A549 (cell line): ENCODE measurements at regions not wholly inside any gene's neighbourhood (a gene's known extent, or its start where the extent isn't known, plus 50 kb on each side); places are given as distances from the start of the nearest gene placed in this dataset.

Source experiments
- ATAC-seq, 2 experiments: fragments of 200-7000 bp in 1 of 2; fragments of >200 bp in 1 of 2; cut with Nextera tagmentation in 1 of 2; cut with Tn5 transposase in 1 of 2; 3 replicates each; pipeline versions ENCODE4 v1.8.0 to v1.9.1; 2018 to 2020; ENCODE audit warnings: mild to moderate bottlenecking in 1 of 2, moderate library complexity in 1 of 2
- CTCF ChIA-PET: fragments of 300-600 bp; sonication (Branson Sonifier 250); formaldehyde crosslinking; extraction: SDS; loops from one replicate; lab custom pipeline; 2021; ENCODE audit warnings: antibody characterized with exemption, inconsistent platforms; lab: Yijun Ruan, JAX
- POLR2A ChIA-PET: fragments of 350-600 bp; formaldehyde crosslinking; extraction: SDS; loops from one replicate; lab custom pipeline; 2021; ENCODE audit warnings: antibody characterized with exemption, inconsistent platforms; lab: Yijun Ruan, JAX
- DNase-seq, 2 experiments: peaks; one replicate each; pipeline versions ENCODE4 v3.0.0 to v3.0.0-alpha.2; 2011 to 2016; ENCODE audit warnings: low read depth in 1 of 2, low spot score in 1 of 2
- FAIRE-seq: peaks from 2 replicates; lab custom pipeline; 2011; peaks lifted over from hg19 to GRCh38; lab: Jason Lieb, UNC
- H3K27ac ChIP-seq, 2 experiments: fragments of >200 bp; sonication (Bioruptor Twin); formaldehyde crosslinking; 3 replicates each; pipeline ENCODE4 v1.5.1; 2016 to 2017
- H3K4me1 ChIP-seq: fragments of >200 bp; sonication (Bioruptor Twin); formaldehyde crosslinking; 3 replicates; pipeline ENCODE4 v1.6.1; 2016
- H3K4me2 ChIP-seq: fragments of >200 bp; sonication (Bioruptor Twin); formaldehyde crosslinking; 3 replicates; pipeline ENCODE4 v1.6.1; 2016
- H3K4me3 ChIP-seq: fragments of >200 bp; sonication (Bioruptor Twin); formaldehyde crosslinking; 3 replicates; pipeline ENCODE4 v1.5.1; 2016
- H3K9me3 ChIP-seq: fragments of >200 bp; sonication (Bioruptor Twin); formaldehyde crosslinking; 3 replicates; pipeline ENCODE4 v1.6.1; 2016
- CHD2 ChIP-seq: fragments of 150-350 bp; IDR thresholded peaks from 2 replicates; pipeline ENCODE4 v1.6.1; 2014; ENCODE audit warnings: low read length; ENCODE audit not compliant: partially characterized antibody
- CHD4 ChIP-seq: fragments of 200-600 bp; sonication (generic); IDR thresholded peaks from 2 replicates; pipeline ENCODE4 v1.6.1; 2016; ENCODE audit warnings: antibody characterized with exemption, mild to moderate bottlenecking, borderline replicate concordance
- EHF ChIP-seq: fragments of 250-450 bp; sonication (Bioruptor Pico); IDR thresholded peaks from 2 replicates; pipeline ENCODE4 v1.5.0; 2020; ENCODE audit warnings: mild to moderate bottlenecking
- EP300 ChIP-seq, 2 experiments: fragments of >200 bp; sonication (Bioruptor Twin); formaldehyde crosslinking; IDR thresholded peaks; 2 replicates in 1 of 2; 3 replicates in 1 of 2; pipeline ENCODE4 v1.6.1; 2016 to 2017
- FOSL2 ChIP-seq, 2 experiments: fragments of 450-650 bp in 1 of 2; fragments of >200 bp in 1 of 2; sonication (Bioruptor Twin) in 1 of 2; formaldehyde crosslinking; IDR thresholded peaks; 2 replicates each; pipeline versions ENCODE4 v1.5.0 to v1.6.1; 2016 to 2020; ENCODE audit warnings: mild to moderate bottlenecking in 1 of 2, moderate library complexity in 1 of 2
- FOXS1 ChIP-seq: fragments of 250-450 bp; sonication (Bioruptor Pico); IDR thresholded peaks from 2 replicates; pipeline ENCODE4 v1.5.0; 2020; ENCODE audit warnings: mild to moderate bottlenecking, moderate library complexity
- GATA3 ChIP-seq: IDR thresholded peaks from 2 replicates; pipeline ENCODE4 v1.6.1; 2012; ENCODE audit warnings: borderline replicate concordance
- HDAC2 ChIP-seq: fragments of 200-600 bp; sonication (generic); IDR thresholded peaks from 2 replicates; pipeline ENCODE4 v1.6.1; 2016
- HOXA7 ChIP-seq: fragments of 250-450 bp; sonication (Bioruptor Pico); IDR thresholded peaks from 2 replicates; pipeline ENCODE4 v1.5.0; 2020; ENCODE audit warnings: mild to moderate bottlenecking, moderate library complexity
- HOXB13 ChIP-seq: fragments of 250-450 bp; sonication (Bioruptor Pico); IDR thresholded peaks from 2 replicates; pipeline ENCODE4 v1.5.0; 2020; ENCODE audit warnings: low read depth, mild to moderate bottlenecking, moderate library complexity
- JUNB ChIP-seq: fragments of >200 bp; sonication (Bioruptor Twin); formaldehyde crosslinking; IDR thresholded peaks from 2 replicates; pipeline ENCODE4 v1.6.1; 2016
- KDM5A ChIP-seq: fragments of 200-600 bp; sonication (generic); IDR thresholded peaks from 2 replicates; pipeline ENCODE4 v1.6.1; 2016; ENCODE audit warnings: antibody characterized with exemption, mild to moderate bottlenecking
- MAFK ChIP-seq: fragments of 450-650 bp; IDR thresholded peaks from 2 replicates; pipeline ENCODE4 v1.6.1; 2014; ENCODE audit not compliant: partially characterized antibody
- MAZ ChIP-seq: fragments of 150-350 bp; IDR thresholded peaks from 2 replicates; pipeline ENCODE4 v1.6.1; 2014; ENCODE audit warnings: antibody characterized with exemption, low read depth, low read length, borderline replicate concordance
- NR3C1 ChIP-seq: fragments of >200 bp; sonication (Bioruptor Twin); formaldehyde crosslinking; IDR thresholded peaks from 3 replicates; pipeline ENCODE4 v1.6.1; 2017
- PHF8 ChIP-seq: fragments of 200-600 bp; sonication (generic); IDR thresholded peaks from 2 replicates; pipeline ENCODE4 v1.6.1; 2016; ENCODE audit warnings: low read depth, mild to moderate bottlenecking, antibody characterized with exemption, moderate library complexity, borderline replicate concordance
- POLR2AphosphoS2 ChIP-seq: conservative IDR thresholded peaks from 2 replicates; pipeline ENCODE4 v1.6.1; 2012; ENCODE audit warnings: low read length, improper control_type of control experiment, inconsistent platforms
- RAD21 ChIP-seq, 2 experiments: fragments of >200 bp in 1 of 2; sonication (Bioruptor Twin) in 1 of 2; formaldehyde crosslinking in 1 of 2; IDR thresholded peaks in 1 of 2; conservative IDR thresholded peaks in 1 of 2; 2 replicates in 1 of 2; 3 replicates in 1 of 2; pipeline ENCODE4 v1.6.1; 2012 to 2018; ENCODE audit warnings: inconsistent platforms in 1 of 2
- RARB ChIP-seq: fragments of 250-450 bp; sonication (Bioruptor Pico); IDR thresholded peaks from 2 replicates; pipeline ENCODE4 v1.8.0; 2021; ENCODE audit warnings: mild to moderate bottlenecking, moderate library complexity
- SMC3 ChIP-seq: fragments of >200 bp; sonication (Bioruptor Twin); formaldehyde crosslinking; IDR thresholded peaks from 3 replicates; pipeline ENCODE4 v1.6.1; 2018; ENCODE audit warnings: inconsistent platforms
- ZFP36 ChIP-seq: fragments of 450-650 bp; IDR thresholded peaks from 2 replicates; pipeline ENCODE4 v1.6.1; 2014; ENCODE audit warnings: borderline replicate concordance; ENCODE audit not compliant: partially characterized antibody
- WGBS: methylation state at CpG from one replicate; pipeline ENCODE4 v1.1.6; 2017; ENCODE audit errors: missing lambda C conversion rate; 5-methylcytosine and 5-hydroxymethylcytosine counted together
- TF ChIP-seq, protein P1 (sequence below): fragments of >200 bp; sonication (Bioruptor Twin); formaldehyde crosslinking; IDR thresholded peaks from 3 replicates; pipeline ENCODE4 v1.5.1; 2016
- TF ChIP-seq, protein P2 (sequence below): fragments of 150-350 bp; IDR thresholded peaks from 2 replicates; pipeline ENCODE4 v1.6.1; 2014; ENCODE audit warnings: low read depth, mild to moderate bottlenecking, low read length
- TF ChIP-seq, protein P3 (sequence below): fragments of >200 bp; sonication (Bioruptor Twin); formaldehyde crosslinking; IDR thresholded peaks from 2 replicates; pipeline ENCODE4 v1.6.1; 2016
- TF ChIP-seq, protein P4 (sequence below): fragments of 250-450 bp; sonication (Bioruptor Pico); IDR thresholded peaks from 2 replicates; pipeline ENCODE4 v1.5.0; 2021; ENCODE audit warnings: mild to moderate bottlenecking, moderate library complexity, borderline replicate concordance

DNA sequence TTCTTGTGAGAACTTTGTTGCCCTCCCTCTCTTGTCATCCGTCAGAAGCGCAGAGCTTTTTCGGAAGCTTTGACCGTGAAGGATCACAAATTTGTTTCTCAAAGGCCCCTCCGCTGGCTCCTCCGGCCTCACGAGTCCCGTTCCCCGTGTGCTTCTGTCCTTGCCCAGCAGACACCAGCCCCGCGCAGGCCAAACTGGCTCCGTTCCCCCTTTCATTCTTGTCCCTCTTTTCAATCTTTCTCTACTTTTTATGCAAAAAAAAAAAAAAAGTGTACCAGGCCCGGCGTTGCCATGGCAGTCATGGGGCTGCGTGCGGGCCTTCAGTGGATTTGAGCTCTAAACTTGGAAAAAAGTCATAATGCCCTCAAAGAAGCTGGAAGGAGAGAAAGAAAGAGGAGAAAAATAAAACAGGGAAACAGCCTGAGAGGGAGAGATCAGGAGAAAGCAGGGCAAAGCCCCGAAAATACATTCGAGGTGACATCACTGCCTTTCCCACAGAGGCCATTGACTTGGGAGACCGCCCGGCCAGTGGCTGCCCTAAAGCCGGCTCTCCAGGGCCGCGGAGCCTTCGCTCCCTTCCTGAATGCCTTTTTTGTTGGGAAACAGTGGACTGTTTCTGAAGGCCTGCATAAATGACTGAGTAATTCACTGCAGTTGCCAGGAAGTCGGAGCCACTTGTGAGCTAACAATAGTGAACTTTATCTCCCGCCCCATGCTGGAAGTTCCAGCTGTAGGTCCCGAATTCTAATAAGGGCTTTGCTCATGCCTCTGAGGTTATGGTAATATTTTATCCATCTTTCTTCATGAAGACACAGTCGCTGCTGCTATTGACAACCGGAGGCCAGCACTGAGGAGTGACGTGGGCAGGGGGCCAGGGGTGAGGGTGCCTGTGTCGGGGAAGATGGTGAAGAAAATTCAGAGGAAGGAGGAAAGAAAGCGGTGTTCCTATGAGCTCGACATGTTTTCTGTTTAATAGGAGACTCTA lies 670.9 kb downstream of the QKI start:
- no peak overlapping the region for H3K27ac ChIP-seq
- H3K9me3 ChIP-seq: no peaks in the 10 kb centered on the region
- DNase-seq (no peak), ATAC-seq (no peak), FAIRE-seq (no peak)
- H3K4me1 ChIP-seq: no peaks in the 10 kb centered on the region
- CTCF ChIA-PET: no interaction called here
- POLR2A ChIA-PET: no interaction called here
- 70% methylated on average over 33 of the region's 33 CpGs for WGBS
- H3K4me3 ChIP-seq: no peak overlapping the region
- H3K4me2 ChIP-seq: no peak overlapping the region
- TF ChIP-seq POLR2AphosphoS2 (no peak), RAD21 (conservative IDR thresholded peaks at IDR 0.05 in 1 of 2, IDR thresholded peaks at IDR 0.05 in 1 of 2) (no peak), RARB (CRISPR knock-in tag) (no peak), NR3C1 (no peak), MAZ (no peak), FOSL2 (IDR thresholded peaks at IDR 0.05) (no peak), FOSL2 (CRISPR knock-in tag; IDR thresholded peaks at IDR 0.05) (no peak), EHF (CRISPR knock-in tag) (no peak), PHF8 (no peak)
- TF ChIP-seq, all 56 proteins: peak for 0

DNA sequence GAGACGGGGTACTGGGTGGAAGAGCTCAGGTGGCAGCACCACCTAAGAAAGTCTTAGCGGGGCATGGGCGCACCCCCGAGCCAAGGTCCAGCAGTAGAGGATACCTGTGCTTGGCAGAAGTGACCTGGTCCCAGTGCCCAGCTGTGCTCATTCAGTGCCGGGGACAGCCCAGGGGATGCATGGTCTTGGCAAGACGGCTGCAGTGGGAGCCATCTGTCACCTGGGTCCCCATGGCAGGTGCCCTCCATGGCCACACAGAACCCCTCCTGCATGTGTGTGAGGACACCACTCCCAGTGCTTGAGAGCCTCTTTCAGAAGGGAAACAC lies 664.7 kb downstream of the QKI start:
- ChIA-PET POLR2A (no interaction called here), CTCF (no interaction called here)
- Histone ChIP-seq H3K27ac (no peak overlapping the region), H3K4me2 (no peak overlapping the region), H3K9me3 (no peaks in the 10 kb centered on the region), H3K4me3 (no peak overlapping the region), H3K4me1 (no peaks in the 10 kb centered on the region)
- ATAC-seq: no peak
- DNase-seq: no peak
- FAIRE-seq: no peak
- TF ChIP-seq KDM5A (no peak), CHD2 (no peak), CHD4 (no peak), HDAC2 (no peak), MAFK (no peak), FOXS1 (CRISPR knock-in tag) (no peak), HOXA7 (CRISPR knock-in tag) (no peak), EP300 (IDR thresholded peaks at IDR 0.05) (no peak), JUNB (no peak), NR3C1 (no peak), SMC3 (no peak), HOXB13 (CRISPR knock-in tag) (no peak), GATA3 (no peak), ZFP36 (no peak), PHF8 (no peak)
- TF ChIP-seq, protein P1, sequence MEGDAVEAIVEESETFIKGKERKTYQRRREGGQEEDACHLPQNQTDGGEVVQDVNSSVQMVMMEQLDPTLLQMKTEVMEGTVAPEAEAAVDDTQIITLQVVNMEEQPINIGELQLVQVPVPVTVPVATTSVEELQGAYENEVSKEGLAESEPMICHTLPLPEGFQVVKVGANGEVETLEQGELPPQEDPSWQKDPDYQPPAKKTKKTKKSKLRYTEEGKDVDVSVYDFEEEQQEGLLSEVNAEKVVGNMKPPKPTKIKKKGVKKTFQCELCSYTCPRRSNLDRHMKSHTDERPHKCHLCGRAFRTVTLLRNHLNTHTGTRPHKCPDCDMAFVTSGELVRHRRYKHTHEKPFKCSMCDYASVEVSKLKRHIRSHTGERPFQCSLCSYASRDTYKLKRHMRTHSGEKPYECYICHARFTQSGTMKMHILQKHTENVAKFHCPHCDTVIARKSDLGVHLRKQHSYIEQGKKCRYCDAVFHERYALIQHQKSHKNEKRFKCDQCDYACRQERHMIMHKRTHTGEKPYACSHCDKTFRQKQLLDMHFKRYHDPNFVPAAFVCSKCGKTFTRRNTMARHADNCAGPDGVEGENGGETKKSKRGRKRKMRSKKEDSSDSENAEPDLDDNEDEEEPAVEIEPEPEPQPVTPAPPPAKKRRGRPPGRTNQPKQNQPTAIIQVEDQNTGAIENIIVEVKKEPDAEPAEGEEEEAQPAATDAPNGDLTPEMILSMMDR: no peak
- TF ChIP-seq, protein P2, sequence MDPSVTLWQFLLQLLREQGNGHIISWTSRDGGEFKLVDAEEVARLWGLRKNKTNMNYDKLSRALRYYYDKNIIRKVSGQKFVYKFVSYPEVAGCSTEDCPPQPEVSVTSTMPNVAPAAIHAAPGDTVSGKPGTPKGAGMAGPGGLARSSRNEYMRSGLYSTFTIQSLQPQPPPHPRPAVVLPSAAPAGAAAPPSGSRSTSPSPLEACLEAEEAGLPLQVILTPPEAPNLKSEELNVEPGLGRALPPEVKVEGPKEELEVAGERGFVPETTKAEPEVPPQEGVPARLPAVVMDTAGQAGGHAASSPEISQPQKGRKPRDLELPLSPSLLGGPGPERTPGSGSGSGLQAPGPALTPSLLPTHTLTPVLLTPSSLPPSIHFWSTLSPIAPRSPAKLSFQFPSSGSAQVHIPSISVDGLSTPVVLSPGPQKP: no peak
- TF ChIP-seq, protein P3, sequence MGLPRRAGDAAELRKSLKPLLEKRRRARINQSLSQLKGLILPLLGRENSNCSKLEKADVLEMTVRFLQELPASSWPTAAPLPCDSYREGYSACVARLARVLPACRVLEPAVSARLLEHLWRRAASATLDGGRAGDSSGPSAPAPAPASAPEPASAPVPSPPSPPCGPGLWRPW: no peak
- TF ChIP-seq, protein P4, sequence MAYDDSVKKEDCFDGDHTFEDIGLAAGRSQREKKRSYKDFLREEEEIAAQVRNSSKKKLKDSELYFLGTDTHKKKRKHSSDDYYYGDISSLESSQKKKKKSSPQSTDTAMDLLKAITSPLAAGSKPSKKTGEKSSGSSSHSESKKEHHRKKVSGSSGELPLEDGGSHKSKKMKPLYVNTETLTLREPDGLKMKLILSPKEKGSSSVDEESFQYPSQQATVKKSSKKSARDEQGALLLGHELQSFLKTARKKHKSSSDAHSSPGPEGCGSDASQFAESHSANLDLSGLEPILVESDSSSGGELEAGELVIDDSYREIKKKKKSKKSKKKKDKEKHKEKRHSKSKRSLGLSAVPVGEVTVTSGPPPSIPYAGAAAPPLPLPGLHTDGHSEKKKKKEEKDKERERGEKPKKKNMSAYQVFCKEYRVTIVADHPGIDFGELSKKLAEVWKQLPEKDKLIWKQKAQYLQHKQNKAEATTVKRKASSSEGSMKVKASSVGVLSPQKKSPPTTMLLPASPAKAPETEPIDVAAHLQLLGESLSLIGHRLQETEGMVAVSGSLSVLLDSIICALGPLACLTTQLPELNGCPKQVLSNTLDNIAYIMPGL (CRISPR knock-in tag): no peak
- 29% methylated on average over 4 of the region's 6 CpGs for WGBS
